Hepatocyte (in vitro differentiated cells): ENCODE measurements at regions not wholly inside any gene's neighbourhood (a gene's known extent, or its start where the extent isn't known, plus 50 kb on each side); places are given as distances from the start of the nearest gene placed in this dataset.

Source experiments
- DNase-seq: peaks from one replicate; pipeline ENCODE4 v3.0.0-alpha.2; 2016; ENCODE audit warnings: low spot score
- H2AFZ ChIP-seq: fragments of 200-600 bp; sonication (generic); 2 replicates; pipeline ENCODE4 v1.6.0; 2016; ENCODE audit warnings: antibody characterized with exemption, mild to moderate bottlenecking
- H3K27ac ChIP-seq: fragments of 200-600 bp; sonication (generic); 2 replicates; pipeline ENCODE4 v1.5.1; 2016; ENCODE audit warnings: mild to moderate bottlenecking
- H3K27me3 ChIP-seq: fragments of 200-600 bp; sonication (generic); 2 replicates; pipeline ENCODE4 v1.6.1; 2016
- H3K36me3 ChIP-seq: fragments of 200-600 bp; sonication (generic); replicated peaks from 2 replicates; pipeline ENCODE4 v1.5.1; 2016; ENCODE audit warnings: low read depth; ENCODE audit not compliant: insufficient read depth
- H3K4me1 ChIP-seq: fragments of 200-600 bp; sonication (generic); 2 replicates; pipeline ENCODE4 v1.5.1; 2016; ENCODE audit warnings: mild to moderate bottlenecking, moderate library complexity; ENCODE audit not compliant: insufficient read depth
- H3K4me2 ChIP-seq: fragments of 200-600 bp; sonication (generic); 2 replicates; pipeline ENCODE4 v1.6.0; 2016
- H3K4me3 ChIP-seq: fragments of 200-600 bp; sonication (generic); 2 replicates; pipeline ENCODE4 v1.5.1; 2016; ENCODE audit warnings: mild to moderate bottlenecking
- H3K79me2 ChIP-seq: fragments of 200-600 bp; sonication (generic); 2 replicates; pipeline ENCODE4 v1.6.0; 2017; ENCODE audit warnings: mild to moderate bottlenecking
- H3K9me2 ChIP-seq: fragments of 200-600 bp; sonication (generic); replicated peaks from 2 replicates; pipeline ENCODE4 v1.6.0; 2017; ENCODE audit warnings: mild to moderate bottlenecking; ENCODE audit not compliant: insufficient read depth
- H3K9me3 ChIP-seq: fragments of 200-600 bp; sonication (generic); 2 replicates; pipeline ENCODE4 v1.5.1; 2016; ENCODE audit warnings: low read depth, mild to moderate bottlenecking
- H4K20me1 ChIP-seq: fragments of 200-600 bp; sonication (generic); 2 replicates; pipeline ENCODE4 v1.6.0; 2016; ENCODE audit warnings: mild to moderate bottlenecking; ENCODE audit not compliant: insufficient read depth, poor library complexity, severe bottlenecking
- EZH2 ChIP-seq: fragments of 200-600 bp; sonication (generic); IDR thresholded peaks from 2 replicates; pipeline ENCODE4 v1.6.1; 2016; ENCODE audit warnings: antibody characterized with exemption, mild to moderate bottlenecking, borderline replicate concordance
- EZH2phosphoT487 ChIP-seq: fragments of 200-600 bp; sonication (generic); IDR thresholded peaks from one replicate; pipeline ENCODE4 v1.6.1; 2018; ENCODE audit warnings: antibody characterized with exemption, mild to moderate bottlenecking, low read depth, moderate library complexity; ENCODE audit not compliant: unreplicated experiment, severe bottlenecking
- WGBS: methylation state at CpG from one replicate; pipeline ENCODE4 v1.1.6; 2016; ENCODE audit warnings: low lambda C conversion rate; ENCODE audit errors: missing lambda C conversion rate; 5-methylcytosine and 5-hydroxymethylcytosine counted together
- TF ChIP-seq, protein P1 (sequence below): fragments of 200-600 bp; sonication (generic); IDR thresholded peaks from 2 replicates; pipeline ENCODE4 v1.5.1; 2016; ENCODE audit warnings: antibody characterized with exemption, mild to moderate bottlenecking; ENCODE audit not compliant: poor library complexity

DNA sequence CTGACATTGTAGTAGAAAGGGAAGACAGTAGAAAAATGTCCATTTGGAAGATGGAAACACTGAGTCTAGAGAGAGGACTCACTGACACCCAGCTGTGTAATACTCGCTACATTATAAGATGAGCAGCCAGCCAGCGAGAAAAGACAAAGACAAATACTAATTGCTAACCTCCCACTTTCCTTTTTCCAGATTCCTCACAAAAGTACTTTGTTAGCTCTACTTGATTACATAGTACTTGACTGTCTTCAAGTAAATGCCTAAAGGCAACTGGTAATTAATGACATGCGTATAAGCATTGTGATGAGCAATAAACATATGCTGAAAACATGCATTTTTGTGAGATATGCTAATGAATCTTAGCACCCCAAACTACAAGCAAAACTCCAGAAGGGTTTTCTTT, 363.1 kb downstream of the GPAM start:
- no peaks in the 10 kb centered on the region for H3K4me1 ChIP-seq
- TF ChIP-seq, protein P1, sequence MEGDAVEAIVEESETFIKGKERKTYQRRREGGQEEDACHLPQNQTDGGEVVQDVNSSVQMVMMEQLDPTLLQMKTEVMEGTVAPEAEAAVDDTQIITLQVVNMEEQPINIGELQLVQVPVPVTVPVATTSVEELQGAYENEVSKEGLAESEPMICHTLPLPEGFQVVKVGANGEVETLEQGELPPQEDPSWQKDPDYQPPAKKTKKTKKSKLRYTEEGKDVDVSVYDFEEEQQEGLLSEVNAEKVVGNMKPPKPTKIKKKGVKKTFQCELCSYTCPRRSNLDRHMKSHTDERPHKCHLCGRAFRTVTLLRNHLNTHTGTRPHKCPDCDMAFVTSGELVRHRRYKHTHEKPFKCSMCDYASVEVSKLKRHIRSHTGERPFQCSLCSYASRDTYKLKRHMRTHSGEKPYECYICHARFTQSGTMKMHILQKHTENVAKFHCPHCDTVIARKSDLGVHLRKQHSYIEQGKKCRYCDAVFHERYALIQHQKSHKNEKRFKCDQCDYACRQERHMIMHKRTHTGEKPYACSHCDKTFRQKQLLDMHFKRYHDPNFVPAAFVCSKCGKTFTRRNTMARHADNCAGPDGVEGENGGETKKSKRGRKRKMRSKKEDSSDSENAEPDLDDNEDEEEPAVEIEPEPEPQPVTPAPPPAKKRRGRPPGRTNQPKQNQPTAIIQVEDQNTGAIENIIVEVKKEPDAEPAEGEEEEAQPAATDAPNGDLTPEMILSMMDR: no peak
- no peak for TF ChIP-seq EZH2phosphoT487
- no peak for TF ChIP-seq EZH2
- no peaks in the 10 kb centered on the region for H3K9me3 ChIP-seq
- no peaks in the 10 kb centered on the region for H3K27me3 ChIP-seq
- H3K4me2 ChIP-seq: no peak overlapping the region
- 93% methylated on average over 3 of the region's 3 CpGs for WGBS
- no peaks in the 10 kb centered on the region for H3K36me3 ChIP-seq
- no peak for DNase-seq
- no peak overlapping the region for H2AFZ ChIP-seq
- no peak overlapping the region for H3K4me3 ChIP-seq
- no peak overlapping the region for H3K27ac ChIP-seq
- H3K79me2 ChIP-seq: no peaks in the 10 kb centered on the region
- H3K9me2 ChIP-seq: no peaks in the 10 kb centered on the region
- no peaks in the 10 kb centered on the region for H4K20me1 ChIP-seq

DNA sequence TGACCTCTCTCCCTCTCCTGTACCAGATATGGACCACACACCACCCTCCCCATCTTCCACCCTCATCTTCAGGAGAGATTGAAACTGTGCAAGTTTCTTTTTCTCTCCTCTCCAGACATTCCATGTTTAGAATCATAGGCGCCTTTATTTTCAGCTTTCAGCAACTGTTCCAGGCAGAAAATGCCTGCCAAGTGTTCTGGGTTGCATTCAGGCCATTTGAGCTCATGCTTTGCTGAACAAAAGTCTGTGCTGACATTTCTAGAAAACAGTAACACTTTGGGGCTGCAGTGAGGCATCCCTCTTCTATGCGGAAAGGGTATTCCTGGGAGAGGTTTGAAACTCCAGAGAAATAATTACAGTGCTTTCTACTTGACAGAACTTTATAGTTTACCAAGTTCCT, 361.7 kb downstream of the GPAM start:
- WGBS: 88% methylated on average over 2 of the region's 2 CpGs
- Histone ChIP-seq H3K9me3 (no peaks in the 10 kb centered on the region), H4K20me1 (no peaks in the 10 kb centered on the region), H3K9me2 (no peaks in the 10 kb centered on the region), H3K4me3 (no peak overlapping the region), H3K27me3 (no peaks in the 10 kb centered on the region), H2AFZ (no peak overlapping the region), H3K4me2 (no peak overlapping the region), H3K36me3 (no peaks in the 10 kb centered on the region), H3K79me2 (no peaks in the 10 kb centered on the region), H3K27ac (no peak overlapping the region), H3K4me1 (no peaks in the 10 kb centered on the region)
- no peak for DNase-seq
- no peak for TF ChIP-seq EZH2
- TF ChIP-seq, protein P1: no peak
- TF ChIP-seq EZH2phosphoT487: no peak

DNA sequence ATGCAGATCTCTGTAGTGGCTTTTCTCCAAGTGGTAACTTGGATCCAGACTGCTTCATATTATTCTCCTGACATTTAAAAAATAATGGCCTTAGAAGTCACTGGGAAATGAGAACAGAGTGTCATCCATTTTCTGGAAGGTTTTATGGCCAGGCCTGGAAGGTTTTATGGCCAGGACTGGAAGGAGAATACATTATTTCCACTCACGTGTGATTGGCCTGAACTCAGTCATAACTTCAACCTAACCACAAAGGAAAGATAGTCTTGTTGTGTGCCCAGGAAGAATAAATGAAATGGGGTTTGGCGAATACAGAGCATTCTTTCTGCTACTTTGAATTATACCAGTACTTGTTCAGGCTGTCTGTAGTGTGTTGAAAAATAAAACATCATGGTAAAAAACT, 360.9 kb downstream of the GPAM start:
- H2AFZ ChIP-seq: no peak overlapping the region
- no peak overlapping the region for H3K4me3 ChIP-seq
- no peaks in the 10 kb centered on the region for H3K79me2 ChIP-seq
- no peaks in the 10 kb centered on the region for H3K4me1 ChIP-seq
- WGBS: 61% methylated on average over 2 of the region's 2 CpGs
- H3K9me2 ChIP-seq: no peaks in the 10 kb centered on the region
- H4K20me1 ChIP-seq: no peaks in the 10 kb centered on the region
- no peaks in the 10 kb centered on the region for H3K27me3 ChIP-seq
- TF ChIP-seq EZH2phosphoT487: no peak
- TF ChIP-seq, protein P1: no peak
- H3K36me3 ChIP-seq: no peaks in the 10 kb centered on the region
- H3K9me3 ChIP-seq: no peaks in the 10 kb centered on the region
- H3K4me2 ChIP-seq: no peak overlapping the region
- H3K27ac ChIP-seq: no peak overlapping the region
- DNase-seq: no peak

DNA sequence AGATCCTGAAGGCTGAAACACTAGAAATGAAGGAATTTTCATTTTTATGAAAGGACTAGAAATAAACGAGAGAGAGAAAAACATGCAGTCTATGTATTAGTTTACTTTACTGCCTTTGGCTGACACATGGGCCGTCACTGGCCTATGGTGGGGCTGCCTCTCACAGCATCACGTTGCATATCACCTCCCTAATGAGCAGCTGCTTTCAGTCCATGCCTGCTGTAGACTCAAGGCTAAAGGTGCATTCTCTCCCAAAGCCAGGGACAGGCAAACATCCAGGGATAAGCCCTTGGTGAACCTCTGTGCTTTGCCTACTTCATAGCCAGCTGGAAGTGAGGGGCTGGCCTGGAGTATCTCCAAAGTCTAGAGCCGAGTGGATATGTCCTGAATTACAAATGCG, 359.4 kb downstream of the GPAM start:
- H4K20me1 ChIP-seq: no peaks in the 10 kb centered on the region

More for the DNA sequence above, 359.4 kb downstream of the GPAM start:
- Histone ChIP-seq H3K4me3 (no peak overlapping the region), H3K36me3 (no peaks in the 10 kb centered on the region), H3K4me2 (no peak overlapping the region), H3K9me3 (no peaks in the 10 kb centered on the region), H3K4me1 (no peaks in the 10 kb centered on the region), H2AFZ (no peak overlapping the region), H3K9me2 (no peaks in the 10 kb centered on the region), H3K27me3 (no peaks in the 10 kb centered on the region), H3K27ac (no peak overlapping the region), H3K79me2 (no peaks in the 10 kb centered on the region)
- no peak for DNase-seq
- 69% methylated on average over 5 of the region's 5 CpGs for whole genome bisulfite sequencing
- TF ChIP-seq, protein P1: no peak
- TF ChIP-seq EZH2phosphoT487: no peak
- no peak for TF ChIP-seq EZH2
